COLO668 (cell line): ENCODE measurements at regions not wholly inside any gene's neighbourhood (a gene's known extent, or its start where the extent isn't known, plus 50 kb on each side); places are given as distances from the start of the nearest gene placed in this dataset.
"Not testable (repeated sequence)": the region's sequence is repeated elsewhere in the genome, so short reads cannot be mapped to it uniquely, and the experiment has no call there.

Experiments
- DNase-seq: peaks from one replicate; lab custom pipeline; 2025; ENCODE audit not compliant: unreplicated experiment; lab: John Stamatoyannopoulos, UW

- DNase-seq, result no peak
Observed at GRCh38 chr4:118410138-118410537, 57.3 kb upstream of the PRSS12 start.

DNA sequence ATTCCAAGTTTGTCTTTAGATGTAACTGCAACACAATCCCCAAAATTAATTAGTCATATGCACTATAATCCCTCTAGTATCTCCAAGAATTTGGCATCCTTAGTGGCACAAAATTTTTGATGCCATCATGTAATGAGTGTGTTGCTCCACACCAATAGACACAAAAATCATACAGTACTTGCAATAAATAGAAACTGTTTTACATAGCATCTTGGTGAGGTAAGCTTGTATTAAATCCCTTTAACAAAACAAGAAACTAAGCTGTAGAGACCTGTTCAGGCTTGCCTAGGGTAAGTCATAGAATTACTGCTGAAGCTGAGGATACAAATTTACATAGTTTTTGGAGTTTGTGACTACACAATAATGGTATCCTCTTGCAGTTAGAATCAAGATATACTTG, 64.5 kb upstream of the PRSS12 start:
- DNase-seq, result no peak

DNA sequence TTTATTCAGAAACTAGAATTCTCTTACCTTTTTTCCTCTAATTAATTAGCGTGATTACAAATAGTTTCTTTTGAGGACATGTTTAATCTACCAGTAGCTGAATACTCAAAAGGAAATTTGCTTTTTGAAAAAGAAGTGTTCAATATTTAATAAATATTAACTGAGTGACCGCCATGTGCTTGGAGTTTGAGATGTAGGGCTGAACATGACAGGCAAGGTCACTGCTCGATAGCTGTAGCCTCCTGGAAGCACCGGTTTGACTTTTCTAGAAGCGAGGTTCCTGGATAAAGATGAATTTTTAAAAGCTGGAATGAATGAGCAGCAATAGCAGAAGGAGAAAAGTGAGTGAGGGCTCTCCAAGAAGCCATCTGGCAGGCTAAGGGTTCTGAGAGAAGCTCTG, 65.0 kb upstream of the PRSS12 start:
- DNase-seq, result not testable (repeated sequence)

DNA sequence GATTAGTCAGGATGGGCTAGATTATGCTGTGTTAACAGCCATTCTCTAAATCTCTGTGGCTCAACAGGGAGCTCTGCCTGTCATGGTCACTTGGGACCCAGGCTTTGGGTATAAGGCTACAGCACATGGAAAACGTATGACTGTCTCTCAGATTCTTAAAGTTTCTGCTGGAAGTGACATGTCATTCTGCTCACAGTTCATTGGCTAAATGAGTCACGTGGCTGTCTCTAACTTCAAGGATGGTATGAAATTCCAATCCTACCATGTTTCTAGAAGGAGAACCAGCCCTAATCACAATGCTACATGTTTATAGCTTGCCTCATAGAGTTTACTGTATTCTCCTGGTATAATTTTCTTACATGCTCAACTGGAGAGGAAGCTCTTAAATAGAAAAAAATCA, 65.6 kb upstream of the PRSS12 start:
- not testable (repeated sequence) for DNase-seq

- not testable (repeated sequence) for DNase-seq
Observed at GRCh38 chr4:118419626-118420025, 66.8 kb upstream of the PRSS12 start.

DNA sequence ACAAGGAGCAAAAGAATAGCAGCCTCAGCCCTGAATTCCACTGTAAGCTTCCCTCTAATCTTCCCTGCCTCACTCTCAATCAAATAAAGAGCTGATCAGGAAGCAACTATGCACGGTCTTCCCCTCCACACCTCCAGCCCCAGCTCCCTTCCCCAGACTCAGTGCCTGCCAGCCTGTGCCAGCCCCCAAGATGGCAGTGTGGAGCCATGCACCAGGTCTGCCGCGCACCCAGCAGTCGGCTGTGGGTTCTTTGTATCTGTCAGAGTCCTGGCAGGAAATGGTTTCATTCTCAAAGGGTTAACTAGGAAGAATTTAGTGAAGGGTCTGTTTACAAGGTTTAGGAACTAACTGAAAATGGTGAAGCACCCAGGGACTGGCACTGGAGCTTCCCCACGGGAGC, 71.3 kb upstream of the PRSS12 start:
- DNase-seq, result peak; percentile 2

GRCh38 chr4:118428881-118429280, 76.1 kb upstream of the PRSS12 start:
- DNase-seq, result not testable (repeated sequence)

DNA sequence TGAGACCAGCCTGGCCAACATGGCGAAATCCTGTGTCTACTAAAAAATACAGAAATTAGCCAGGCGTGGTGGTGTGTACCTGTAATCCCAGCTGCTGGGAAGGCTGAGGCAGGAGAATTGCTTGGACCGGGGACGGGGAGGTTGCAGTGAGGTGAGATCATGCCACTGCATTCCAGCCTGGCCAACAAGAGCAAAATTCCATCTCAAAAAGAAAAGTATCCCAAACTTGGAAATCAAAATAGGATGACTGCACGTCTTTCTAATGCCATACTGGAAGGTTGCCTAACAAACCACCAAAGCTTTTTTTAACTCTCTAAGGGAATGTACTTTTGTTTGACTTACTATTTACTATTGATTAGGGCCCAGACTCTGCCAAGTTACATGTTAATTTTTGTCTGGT, 79.6 kb upstream of the PRSS12 start:
- not testable (repeated sequence) for DNase-seq

- DNase-seq, result not testable (repeated sequence)
Observed at GRCh38 chr4:118433612-118434375, 81.0 kb upstream of the PRSS12 start.

- not testable (repeated sequence) for DNase-seq
Observed at GRCh38 chr4:118435415-118435814, 82.6 kb upstream of the PRSS12 start.

DNA sequence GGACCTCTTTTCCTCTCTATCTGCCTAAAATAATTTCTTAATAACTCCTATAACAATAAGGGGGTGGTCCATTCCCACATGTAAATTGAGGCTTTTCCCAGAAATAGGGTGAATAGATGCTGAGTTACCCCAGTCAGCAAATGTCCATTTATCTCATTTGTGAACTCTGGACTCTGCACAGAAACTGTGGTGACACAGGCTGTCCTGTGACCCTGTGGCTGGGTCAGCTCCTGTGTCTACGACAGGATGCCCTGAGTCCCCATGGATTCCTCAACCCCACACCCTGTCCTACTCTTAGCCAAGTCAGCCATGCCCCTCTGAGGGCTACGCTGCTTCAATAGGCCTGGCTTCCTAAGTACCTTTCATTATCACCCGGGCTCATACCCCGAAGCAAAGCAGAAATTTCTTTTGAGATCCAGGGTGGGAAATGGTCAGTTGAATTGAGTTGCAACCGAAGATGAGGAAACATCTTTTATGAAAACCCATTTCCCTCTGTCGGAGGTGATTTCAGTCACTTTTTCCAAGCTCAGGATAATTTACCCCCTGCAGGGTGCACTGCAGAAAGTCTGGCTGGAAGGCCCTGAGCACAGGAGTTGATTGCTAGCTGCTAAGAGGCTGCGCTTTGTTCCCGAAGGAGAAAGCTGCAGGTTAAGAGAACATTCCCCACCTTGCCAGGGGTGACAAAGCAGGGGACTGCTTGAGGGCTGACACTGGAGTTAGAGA, 89.5 kb upstream of the PRSS12 start:
- not testable (repeated sequence) for DNase-seq

DNA sequence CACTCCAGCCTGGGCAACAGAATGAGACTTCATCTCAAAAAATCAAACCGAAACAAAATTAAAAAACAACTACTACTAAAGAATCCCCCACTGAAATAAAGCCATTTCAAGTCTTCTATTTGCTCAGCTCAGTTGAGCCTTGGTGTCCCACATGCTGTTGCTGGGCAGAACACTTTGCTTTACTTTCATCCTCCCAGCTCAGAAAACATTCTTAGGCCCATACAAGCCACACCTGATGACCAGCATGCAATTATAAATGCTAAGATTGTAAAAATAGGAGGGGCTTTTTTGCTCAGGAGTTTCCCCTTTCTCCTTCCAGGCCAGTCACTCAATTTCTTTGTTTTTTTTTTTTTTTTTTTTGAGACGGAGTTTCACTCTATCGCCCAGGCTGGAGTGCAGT, 94.6 kb upstream of the PRSS12 start:
- DNase-seq, result not testable (repeated sequence)

DNA sequence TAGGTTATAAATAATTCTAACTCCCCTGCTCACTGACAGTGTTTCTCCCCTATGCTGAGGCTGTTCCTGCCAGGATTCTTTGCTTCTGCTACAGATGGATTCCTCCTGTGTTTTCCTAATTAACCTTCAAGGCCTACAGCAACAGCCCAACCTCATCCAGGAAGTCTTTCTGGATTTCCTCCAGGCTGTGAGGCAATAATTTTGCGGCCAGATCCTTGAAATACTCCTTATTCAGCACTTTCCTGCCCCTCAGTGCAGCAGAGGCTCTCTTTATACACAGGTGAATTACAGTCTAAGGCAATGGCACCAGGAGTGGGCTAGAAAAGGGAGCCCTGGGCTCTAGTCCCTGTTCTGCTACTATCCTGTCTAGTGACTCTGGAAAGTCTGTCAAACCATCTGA, 102.1 kb upstream of the PRSS12 start:
- not testable (repeated sequence) for DNase-seq

DNA sequence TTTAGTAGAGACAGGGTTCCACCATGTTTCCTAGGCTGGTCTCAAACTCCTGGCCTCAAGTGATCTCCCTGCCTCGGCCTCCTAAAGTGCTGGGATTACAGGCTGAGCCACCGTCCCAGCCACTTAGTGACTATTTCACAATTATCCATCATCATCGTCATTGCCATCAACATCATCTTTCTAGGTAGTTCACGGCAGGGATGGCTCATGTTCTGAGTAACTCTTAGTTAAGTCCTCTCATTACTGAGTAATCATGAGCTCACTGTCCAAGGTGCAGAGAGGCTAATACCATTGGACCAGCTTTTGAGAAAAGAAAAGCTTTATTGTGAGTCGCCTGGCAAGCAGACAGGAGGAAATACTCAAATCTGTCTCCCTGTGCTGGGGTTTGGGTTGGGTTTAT, 108.6 kb upstream of the PRSS12 start:
- not testable (repeated sequence) for DNase-seq

DNA sequence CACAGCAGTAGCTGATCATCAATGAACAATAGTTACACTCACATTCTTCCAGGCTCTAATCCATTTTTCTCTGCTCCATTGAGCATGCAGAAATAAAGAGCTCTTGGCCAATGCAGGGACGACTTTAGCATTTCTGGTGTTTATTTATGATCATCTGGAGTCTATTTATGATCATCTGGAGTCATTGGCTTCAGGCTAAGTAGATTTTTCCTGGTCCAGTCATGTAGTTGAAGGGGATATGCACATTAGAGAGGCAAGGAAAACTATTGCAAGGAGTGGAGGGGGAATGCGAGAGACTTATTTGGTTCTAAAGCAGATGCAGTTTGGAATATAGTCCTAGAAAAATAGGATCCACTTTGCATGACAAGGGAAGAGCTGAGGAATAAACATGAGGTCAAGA, 113.0 kb upstream of the PRSS12 start:
- DNase-seq, result not testable (repeated sequence)

- not testable (repeated sequence) for DNase-seq
Observed at GRCh38 chr4:118474001-118474626, 121.3 kb upstream of the PRSS12 start.

- DNase-seq, result not testable (repeated sequence)
Observed at GRCh38 chr4:118474771-118475170, 122.0 kb upstream of the PRSS12 start.

- not testable (repeated sequence) for DNase-seq
Observed at GRCh38 chr4:118475901-118476300, 123.1 kb upstream of the PRSS12 start.

- not testable (repeated sequence) for DNase-seq
Observed at GRCh38 chr4:118477826-118478225, 125.0 kb upstream of the PRSS12 start.

- DNase-seq, result not testable (repeated sequence)
Observed at GRCh38 chr4:118485801-118486314, 133.1 kb upstream of the PRSS12 start.

- not testable (repeated sequence) for DNase-seq
Observed at GRCh38 chr4:118492963-118493362, 140.2 kb upstream of the PRSS12 start.

DNA sequence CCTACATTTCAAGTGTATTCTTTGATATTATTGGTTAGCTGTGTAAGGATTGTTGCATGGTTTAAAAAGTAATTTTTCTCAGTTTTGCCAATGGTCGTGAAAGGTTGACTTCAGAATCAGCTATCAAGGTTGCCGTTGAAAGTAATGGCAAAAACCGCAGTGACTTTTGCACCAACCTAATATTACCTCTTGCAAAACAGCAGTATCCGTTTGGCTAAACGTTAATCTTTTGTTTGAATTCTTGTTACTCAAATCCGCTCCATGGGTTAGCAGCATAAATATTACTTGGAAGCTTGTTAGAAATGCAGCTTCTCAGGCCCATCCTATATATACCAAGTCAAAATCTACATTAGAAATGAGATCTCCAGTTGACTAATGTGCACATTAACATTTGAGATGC, 141.6 kb upstream of the PRSS12 start:
- DNase-seq, result not testable (repeated sequence)
